K562 (cell line): ENCODE measurements at regions not wholly inside any gene's neighbourhood (a gene's known extent, or its start where the extent isn't known, plus 50 kb on each side); places are given as distances from the start of the nearest gene placed in this dataset.

Source experiments
- BRD4 ChIP-seq: fragments of 200-600 bp; sonication (generic); IDR thresholded peaks from 2 replicates; pipeline ENCODE4 v1.6.1; 2017; ENCODE audit warnings: inconsistent platforms
- CXXC5 ChIP-seq: fragments of 250-450 bp; sonication (Bioruptor Pico); IDR thresholded peaks from 2 replicates; pipeline ENCODE4 v1.8.0; 2022; ENCODE audit warnings: inconsistent platforms, mild to moderate bottlenecking, moderate library complexity
- FOXK1 ChIP-seq: sonication (generic); formaldehyde crosslinking; IDR thresholded peaks from 2 replicates; pipeline ENCODE4 v1.8.0; 2022; ENCODE audit warnings: missing genetic modification reagents, mild to moderate bottlenecking, borderline replicate concordance
- GATAD2A ChIP-seq: fragments of 450-650 bp; IDR thresholded peaks from 2 replicates; pipeline ENCODE4 v1.6.1; 2017
- KDM5B ChIP-seq: fragments of 200-600 bp; sonication (generic); IDR thresholded peaks from 2 replicates; pipeline ENCODE4 v1.6.1; 2012; ENCODE audit warnings: low read depth, mild to moderate bottlenecking, moderate library complexity, low read length, control low read depth, inconsistent platforms; ENCODE audit not compliant: insufficient replicate concordance
- POLR2A ChIP-seq: fragments of 450-650 bp; conservative IDR thresholded peaks from 2 replicates; pipeline ENCODE4 v1.6.1; 2016
- SMC3 ChIP-seq: conservative IDR thresholded peaks from 2 replicates; pipeline ENCODE4 v1.6.1; 2011; ENCODE audit warnings: low read depth, low read length, improper control_type of control experiment; ENCODE audit not compliant: insufficient read depth
- XRCC3 ChIP-seq: fragments of 450-650 bp; IDR thresholded peaks from 2 replicates; pipeline ENCODE4 v1.6.1; 2017; ENCODE audit warnings: mild to moderate bottlenecking, moderate library complexity
- ZNF217 ChIP-seq: sonication (generic); formaldehyde crosslinking; IDR thresholded peaks from 2 replicates; pipeline ENCODE4 v1.8.0; 2022; ENCODE audit warnings: mild to moderate bottlenecking, missing genetic modification reagents
- TF ChIP-seq, protein P1 (sequence below), 3 experiments: IDR thresholded peaks in 2 of 3; conservative IDR thresholded peaks in 1 of 3; 2 replicates each; pipeline ENCODE4 v1.5.1; 2011 to 2012; ENCODE audit warnings: low read length in 3 of 3, mild to moderate bottlenecking in 3 of 3, control low read depth in 2 of 3, improper control_type of control experiment in 1 of 3, inconsistent platforms in 1 of 3, low read depth in 1 of 3, mixed read lengths in 1 of 3, moderate library complexity in 1 of 3; ENCODE audit not compliant: insufficient read depth in 2 of 3
- TF ChIP-seq, protein P2 (sequence below): IDR thresholded peaks from 3 replicates; pipeline ENCODE4 v1.6.1; 2011; ENCODE audit warnings: borderline replicate concordance, mild to moderate bottlenecking; ENCODE audit not compliant: insufficient read length, insufficient read depth

DNA sequence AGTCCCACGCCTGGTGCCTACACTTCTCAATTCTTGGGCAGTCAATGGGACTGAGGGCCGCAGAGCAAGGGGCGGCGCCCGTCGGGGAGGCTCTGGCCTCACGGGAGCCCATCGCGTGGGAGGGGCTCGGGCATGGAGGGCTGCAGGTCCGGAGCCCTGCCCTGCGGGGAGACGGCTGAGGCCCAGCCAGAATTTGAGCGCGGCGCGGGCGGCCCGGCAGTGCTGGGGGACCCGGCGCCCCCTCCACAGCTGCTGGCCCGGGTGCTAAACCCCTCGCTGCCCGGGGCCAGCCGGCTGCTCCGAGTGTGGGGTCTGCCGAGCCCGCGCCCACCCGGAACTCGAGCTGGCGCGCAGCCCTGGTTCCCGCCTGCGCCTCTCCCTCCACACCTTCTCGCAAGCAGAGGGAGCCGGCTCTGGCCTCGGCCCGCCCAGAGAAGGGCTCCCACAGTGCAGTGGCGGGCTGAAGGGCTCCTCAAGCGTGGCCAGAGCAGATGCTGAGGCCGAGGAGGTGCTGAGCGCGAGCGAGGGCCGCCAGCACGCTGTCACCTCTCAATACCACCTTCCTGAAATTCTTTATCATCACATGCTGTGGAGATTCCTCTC lies 58.5 kb downstream of the BAK1 start:
- TF ChIP-seq GATAD2A (no peak), ZNF217 (CRISPR knock-in tag) (no peak), KDM5B (no peak), POLR2A (no peak), BRD4 (no peak), CXXC5 (CRISPR knock-in tag) (no peak), SMC3 (no peak), FOXK1 (no peak), XRCC3 (no peak)
- TF ChIP-seq, protein P1, sequence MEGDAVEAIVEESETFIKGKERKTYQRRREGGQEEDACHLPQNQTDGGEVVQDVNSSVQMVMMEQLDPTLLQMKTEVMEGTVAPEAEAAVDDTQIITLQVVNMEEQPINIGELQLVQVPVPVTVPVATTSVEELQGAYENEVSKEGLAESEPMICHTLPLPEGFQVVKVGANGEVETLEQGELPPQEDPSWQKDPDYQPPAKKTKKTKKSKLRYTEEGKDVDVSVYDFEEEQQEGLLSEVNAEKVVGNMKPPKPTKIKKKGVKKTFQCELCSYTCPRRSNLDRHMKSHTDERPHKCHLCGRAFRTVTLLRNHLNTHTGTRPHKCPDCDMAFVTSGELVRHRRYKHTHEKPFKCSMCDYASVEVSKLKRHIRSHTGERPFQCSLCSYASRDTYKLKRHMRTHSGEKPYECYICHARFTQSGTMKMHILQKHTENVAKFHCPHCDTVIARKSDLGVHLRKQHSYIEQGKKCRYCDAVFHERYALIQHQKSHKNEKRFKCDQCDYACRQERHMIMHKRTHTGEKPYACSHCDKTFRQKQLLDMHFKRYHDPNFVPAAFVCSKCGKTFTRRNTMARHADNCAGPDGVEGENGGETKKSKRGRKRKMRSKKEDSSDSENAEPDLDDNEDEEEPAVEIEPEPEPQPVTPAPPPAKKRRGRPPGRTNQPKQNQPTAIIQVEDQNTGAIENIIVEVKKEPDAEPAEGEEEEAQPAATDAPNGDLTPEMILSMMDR (IDR thresholded peaks at IDR 0.05 in 2 of 3, conservative IDR thresholded peaks at IDR 0.05 in 1 of 3; ENCODE audit: insufficient read depth in 2 of 3, low read depth in 1 of 3, low read length in 3 of 3): no peak
- TF ChIP-seq, protein P2, sequence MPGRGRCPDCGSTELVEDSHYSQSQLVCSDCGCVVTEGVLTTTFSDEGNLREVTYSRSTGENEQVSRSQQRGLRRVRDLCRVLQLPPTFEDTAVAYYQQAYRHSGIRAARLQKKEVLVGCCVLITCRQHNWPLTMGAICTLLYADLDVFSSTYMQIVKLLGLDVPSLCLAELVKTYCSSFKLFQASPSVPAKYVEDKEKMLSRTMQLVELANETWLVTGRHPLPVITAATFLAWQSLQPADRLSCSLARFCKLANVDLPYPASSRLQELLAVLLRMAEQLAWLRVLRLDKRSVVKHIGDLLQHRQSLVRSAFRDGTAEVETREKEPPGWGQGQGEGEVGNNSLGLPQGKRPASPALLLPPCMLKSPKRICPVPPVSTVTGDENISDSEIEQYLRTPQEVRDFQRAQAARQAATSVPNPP: no peak
